Thyroid gland (tissue), 4 donors: ENCODE measurements at regions not wholly inside any gene's neighbourhood (a gene's known extent, or its start where the extent isn't known, plus 50 kb on each side); places are given as distances from the start of the nearest gene placed in this dataset.

Experiments
- CTCF ChIP-seq, 6 experiments: fragments of 200-600 bp in 3 of 6; fragments of 450-650 bp in 3 of 6; sonication (generic) in 3 of 6; IDR thresholded peaks; one replicate each; pipeline ENCODE4 v1.5.1; 2016 to 2019; ENCODE audit warnings: antibody characterized with exemption in 6 of 6, mild to moderate bottlenecking in 2 of 6, inconsistent platforms in 1 of 6, moderate library complexity in 1 of 6
- POLR2A ChIP-seq, 2 donors: fragments of 450-650 bp; IDR thresholded peaks; one replicate each; pipeline ENCODE4 v1.6.1; 2017; ENCODE audit warnings: antibody characterized with exemption in 2 of 2, mild to moderate bottlenecking in 2 of 2, moderate library complexity in 1 of 2

- TF ChIP-seq CTCF (IDR thresholded peaks at IDR 0.05) (no peak), POLR2A (IDR thresholded peaks at IDR 0.05) (no peak)
Measured at GRCh38 chr10:31098046-31098445, 66.4 kb upstream of the ZNF438 start.
